ENCODE measurements at regions not wholly inside any gene's neighbourhood (a gene's known extent, or its start where the extent isn't known, plus 50 kb on each side); places are given as distances from the start of the nearest gene placed in this dataset.

- TF ChIP-seq EP300 (IDR thresholded peaks at IDR 0.05), result no peak
- no peak for TF ChIP-seq CTCF (IDR thresholded peaks at IDR 0.05)
Measured at GRCh38 chr18:44197832-44198611, 482.7 kb upstream of the SETBP1 start.

Data from gastroesophageal sphincter (tissue), 3 donors.